ENCODE measurements at regions not wholly inside any gene's neighbourhood (a gene's known extent, or its start where the extent isn't known, plus 50 kb on each side); places are given as distances from the start of the nearest gene placed in this dataset.

DNA sequence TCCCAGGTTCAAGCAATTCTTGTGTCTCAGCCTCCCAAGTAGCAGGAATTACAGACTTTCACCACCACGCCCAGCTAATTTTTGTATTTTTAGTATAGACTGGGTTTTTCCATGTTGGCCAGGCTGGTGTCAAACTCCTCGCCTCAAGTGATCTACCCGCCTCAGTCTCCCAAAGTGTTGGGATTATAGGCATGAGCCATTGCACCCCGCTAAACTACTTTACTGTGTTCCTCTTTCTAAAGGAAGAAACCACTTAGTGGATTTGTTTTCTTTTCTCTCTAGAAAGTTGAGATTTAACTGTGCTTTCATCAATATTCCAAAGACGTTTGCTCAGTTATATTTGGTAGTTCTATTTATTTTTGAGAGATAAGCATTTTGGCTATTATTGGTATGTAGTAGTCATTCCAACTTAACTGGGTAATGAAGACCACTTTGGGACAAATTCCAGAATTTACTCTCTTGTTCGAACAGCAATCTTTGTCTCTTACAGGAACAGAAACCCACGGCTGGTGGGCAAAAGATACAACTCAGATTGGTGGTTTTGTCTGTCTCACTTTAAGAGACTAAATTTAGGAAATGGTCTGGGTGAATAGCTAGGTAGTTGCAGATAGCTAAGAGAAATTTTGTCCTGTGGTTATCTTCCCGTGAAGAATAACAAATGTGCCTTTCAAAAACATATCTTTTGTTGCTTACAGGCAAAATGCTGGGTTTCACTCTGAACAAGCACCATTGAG is 103.5 kb upstream of the CD55 start:
- SMC1A ChIA-PET (ENCODE audit: uncharacterized antibody, unreplicated experiment) = interaction anchor here (0.7 kb wide), 1 partner anchor 103 kb away, joined by 3 read pairs; the partner anchor contains the start of gene CD55
- H3K79me2 ChIP-seq (ENCODE audit: control insufficient read depth, insufficient read depth, low read length) = no peaks in the 10 kb centered on the region
- intact Hi-C loops (cut with micrococcal nuclease; ENCODE audit: unreplicated experiment) (no loop called here), in situ Hi-C loops (cut with MboI) (no loop called here)
- CTCF ChIA-PET = interaction anchor here (0.6 kb wide), 1 partner anchor 305 kb away, joined by 3 read pairs; no protein-coding TSS in a partner anchor
- H3K27ac ChIP-seq (ENCODE audit: control insufficient read depth, insufficient read depth) = no peak overlapping the region
- no TSS peak for BruUV-seq (replicated peaks)
- H3K4me2 ChIP-seq (ENCODE audit: control insufficient read depth, insufficient read depth) = peak overlapping the region; percentile 60; the same call in 1 of the 2 replicates
- H3K9me3 ChIP-seq (replicated peaks; ENCODE audit: control insufficient read depth, insufficient read depth, low read length) = no peaks in the 10 kb centered on the region; the same call in 2 of the 3 replicates
- H3K4me1 ChIP-seq (ENCODE audit: control insufficient read depth, insufficient read depth, low read length) = peaks cover 13% of the 10 kb centered on the region
- H3K36me3 ChIP-seq (ENCODE audit: control insufficient read depth in 2 of 2, insufficient read depth in 2 of 2, low read length in 1 of 2) = no peaks in the 10 kb centered on the region
- H4K20me1 ChIP-seq (ENCODE audit: control insufficient read depth, insufficient read depth) = no peaks in the 10 kb centered on the region
- no peak overlapping the region for H3K4me3 ChIP-seq
- no peak overlapping the region for H3K9ac ChIP-seq (ENCODE audit: control insufficient read depth, insufficient read depth, low read length)
- WGBS (ENCODE audit: insufficient coverage, insufficient replicate concordance, low lambda C conversion rate, missing lambda C conversion rate) = 9% methylated on average over 8 of the region's 8 CpGs
- FAIRE-seq (no peak), DNase-seq (ENCODE audit: low read depth, low spot score) (no peak), ATAC-seq (no peak; the same call in 2 of the 3 replicates)
- no peak overlapping the region for H2AFZ ChIP-seq (ENCODE audit: control insufficient read depth, low read depth, low read length)
- RAD21 ChIA-PET (ENCODE audit: unreplicated experiment) = no interaction called here
- peak; percentile 45; the same call in 1 of the 2 replicates for TF ChIP-seq RUNX3 (IDR thresholded peaks at IDR 0.05; ENCODE audit: low read length)
- no peak for TF ChIP-seq ZNF274 (IDR thresholded peaks at IDR 0.05; ENCODE audit: insufficient read depth, insufficient read length)
- POLR2A ChIA-PET = no interaction called here
- no peaks in the 10 kb centered on the region for H3K27me3 ChIP-seq (replicated peaks in 1 of 2; ENCODE audit: control insufficient read depth in 2 of 2, insufficient read depth in 2 of 2, low read length in 1 of 2)

GRCh38 chr1:207218512-207219362 is 102.7 kb upstream of the CD55 start:
- intact Hi-C loops (cut with micrococcal nuclease; ENCODE audit: unreplicated experiment) = no loop called here
- RAD21 ChIA-PET (ENCODE audit: unreplicated experiment) = no interaction called here
- no peak overlapping the region for H3K9ac ChIP-seq (ENCODE audit: control insufficient read depth, insufficient read depth, low read length)
- no peak for ATAC-seq
- TF ChIP-seq POLR2A (IDR thresholded peaks at IDR 0.05; ENCODE audit: low read depth, low read length) = no peak
- TF ChIP-seq, protein P1, sequence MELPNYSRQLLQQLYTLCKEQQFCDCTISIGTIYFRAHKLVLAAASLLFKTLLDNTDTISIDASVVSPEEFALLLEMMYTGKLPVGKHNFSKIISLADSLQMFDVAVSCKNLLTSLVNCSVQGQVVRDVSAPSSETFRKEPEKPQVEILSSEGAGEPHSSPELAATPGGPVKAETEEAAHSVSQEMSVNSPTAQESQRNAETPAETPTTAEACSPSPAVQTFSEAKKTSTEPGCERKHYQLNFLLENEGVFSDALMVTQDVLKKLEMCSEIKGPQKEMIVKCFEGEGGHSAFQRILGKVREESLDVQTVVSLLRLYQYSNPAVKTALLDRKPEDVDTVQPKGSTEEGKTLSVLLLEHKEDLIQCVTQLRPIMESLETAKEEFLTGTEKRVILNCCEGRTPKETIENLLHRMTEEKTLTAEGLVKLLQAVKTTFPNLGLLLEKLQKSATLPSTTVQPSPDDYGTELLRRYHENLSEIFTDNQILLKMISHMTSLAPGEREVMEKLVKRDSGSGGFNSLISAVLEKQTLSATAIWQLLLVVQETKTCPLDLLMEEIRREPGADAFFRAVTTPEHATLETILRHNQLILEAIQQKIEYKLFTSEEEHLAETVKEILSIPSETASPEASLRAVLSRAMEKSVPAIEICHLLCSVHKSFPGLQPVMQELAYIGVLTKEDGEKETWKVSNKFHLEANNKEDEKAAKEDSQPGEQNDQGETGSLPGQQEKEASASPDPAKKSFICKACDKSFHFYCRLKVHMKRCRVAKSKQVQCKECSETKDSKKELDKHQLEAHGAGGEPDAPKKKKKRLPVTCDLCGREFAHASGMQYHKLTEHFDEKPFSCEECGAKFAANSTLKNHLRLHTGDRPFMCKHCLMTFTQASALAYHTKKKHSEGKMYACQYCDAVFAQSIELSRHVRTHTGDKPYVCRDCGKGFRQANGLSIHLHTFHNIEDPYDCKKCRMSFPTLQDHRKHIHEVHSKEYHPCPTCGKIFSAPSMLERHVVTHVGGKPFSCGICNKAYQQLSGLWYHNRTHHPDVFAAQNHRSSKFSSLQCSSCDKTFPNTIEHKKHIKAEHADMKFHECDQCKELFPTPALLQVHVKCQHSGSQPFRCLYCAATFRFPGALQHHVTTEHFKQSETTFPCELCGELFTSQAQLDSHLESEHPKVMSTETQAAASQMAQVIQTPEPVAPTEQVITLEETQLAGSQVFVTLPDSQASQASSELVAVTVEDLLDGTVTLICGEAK (IDR thresholded peaks at IDR 0.05; ENCODE audit: borderline replicate concordance) = no peak
- TF ChIP-seq BCLAF1 (IDR thresholded peaks at IDR 0.05) = no peak
- no peak for TF ChIP-seq JUNB (IDR thresholded peaks at IDR 0.05)
- peak overlapping the region; percentile 60; the same call in 1 of the 2 replicates for H3K4me2 ChIP-seq (ENCODE audit: control insufficient read depth, insufficient read depth)
- no peaks in the 10 kb centered on the region for H3K36me3 ChIP-seq (ENCODE audit: control insufficient read depth in 2 of 2, insufficient read depth in 2 of 2, low read length in 1 of 2)
- peaks cover 13% of the 10 kb centered on the region for H3K4me1 ChIP-seq (ENCODE audit: control insufficient read depth, insufficient read depth, low read length)
- no peak overlapping the region for H3K4me3 ChIP-seq
- H3K27me3 ChIP-seq (replicated peaks in 1 of 2; ENCODE audit: control insufficient read depth in 2 of 2, insufficient read depth in 2 of 2, low read length in 1 of 2) = no peaks in the 10 kb centered on the region
- FAIRE-seq = no peak
- POLR2A ChIA-PET = no interaction called here
- BruUV-seq (replicated peaks) = no TSS peak
- in situ Hi-C loops (cut with MboI) = no loop called here
- DNase-seq (ENCODE audit: low read depth, low spot score) = no peak
- H3K9me3 ChIP-seq (replicated peaks; ENCODE audit: control insufficient read depth, insufficient read depth, low read length) = no peaks in the 10 kb centered on the region; the same call in 2 of the 3 replicates
- CTCF ChIA-PET = no interaction called here
- WGBS (ENCODE audit: insufficient coverage, insufficient replicate concordance, low lambda C conversion rate, missing lambda C conversion rate) = 50% methylated on average over 6 of the region's 6 CpGs
- SMC1A ChIA-PET (ENCODE audit: uncharacterized antibody, unreplicated experiment) = interaction anchor here (0.7 to 1.0 kb wide), 2 partner anchors 94 to 103 kb away, joined by 3 to 4 read pairs; partner anchors contain the start of gene CD55
- no peak overlapping the region for H2AFZ ChIP-seq (ENCODE audit: control insufficient read depth, low read depth, low read length)
- H3K79me2 ChIP-seq (ENCODE audit: control insufficient read depth, insufficient read depth, low read length) = no peaks in the 10 kb centered on the region
- H4K20me1 ChIP-seq (ENCODE audit: control insufficient read depth, insufficient read depth) = no peaks in the 10 kb centered on the region
- H3K27ac ChIP-seq (ENCODE audit: control insufficient read depth, insufficient read depth) = no peak overlapping the region

All from GM12878 (cell line).